Tibial nerve (tissue), 4 donors: ENCODE measurements at regions not wholly inside any gene's neighbourhood (a gene's known extent, or its start where the extent isn't known, plus 50 kb on each side); places are given as distances from the start of the nearest gene placed in this dataset.

ENCODE experiments used
- EP300 ChIP-seq, 2 donors: sonication (generic); formaldehyde crosslinking; IDR thresholded peaks; one replicate each; pipeline ENCODE4 v1.6.1; 2017; ENCODE audit warnings: antibody characterized with exemption in 2 of 2, mild to moderate bottlenecking in 1 of 2
- POLR2A ChIP-seq, 2 donors: fragments of 450-650 bp; IDR thresholded peaks; one replicate each; pipeline ENCODE4 v1.6.1; 2017; ENCODE audit warnings: antibody characterized with exemption in 2 of 2, mild to moderate bottlenecking in 2 of 2, moderate library complexity in 2 of 2
- TF ChIP-seq, protein P1 (sequence below), 5 experiments: fragments of 200-600 bp in 3 of 5; fragments of 450-650 bp in 2 of 5; sonication (generic) in 3 of 5; IDR thresholded peaks; one replicate each; pipeline ENCODE4 v1.5.1; 2016 to 2019; ENCODE audit warnings: antibody characterized with exemption in 5 of 5, mild to moderate bottlenecking in 3 of 5, moderate library complexity in 2 of 5

GRCh38 chr6:134602123-134602522, 284.2 kb upstream of the SGK1 start:
- TF ChIP-seq, protein P1, sequence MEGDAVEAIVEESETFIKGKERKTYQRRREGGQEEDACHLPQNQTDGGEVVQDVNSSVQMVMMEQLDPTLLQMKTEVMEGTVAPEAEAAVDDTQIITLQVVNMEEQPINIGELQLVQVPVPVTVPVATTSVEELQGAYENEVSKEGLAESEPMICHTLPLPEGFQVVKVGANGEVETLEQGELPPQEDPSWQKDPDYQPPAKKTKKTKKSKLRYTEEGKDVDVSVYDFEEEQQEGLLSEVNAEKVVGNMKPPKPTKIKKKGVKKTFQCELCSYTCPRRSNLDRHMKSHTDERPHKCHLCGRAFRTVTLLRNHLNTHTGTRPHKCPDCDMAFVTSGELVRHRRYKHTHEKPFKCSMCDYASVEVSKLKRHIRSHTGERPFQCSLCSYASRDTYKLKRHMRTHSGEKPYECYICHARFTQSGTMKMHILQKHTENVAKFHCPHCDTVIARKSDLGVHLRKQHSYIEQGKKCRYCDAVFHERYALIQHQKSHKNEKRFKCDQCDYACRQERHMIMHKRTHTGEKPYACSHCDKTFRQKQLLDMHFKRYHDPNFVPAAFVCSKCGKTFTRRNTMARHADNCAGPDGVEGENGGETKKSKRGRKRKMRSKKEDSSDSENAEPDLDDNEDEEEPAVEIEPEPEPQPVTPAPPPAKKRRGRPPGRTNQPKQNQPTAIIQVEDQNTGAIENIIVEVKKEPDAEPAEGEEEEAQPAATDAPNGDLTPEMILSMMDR (IDR thresholded peaks at IDR 0.05), result no peak
- no peak for TF ChIP-seq POLR2A (IDR thresholded peaks at IDR 0.05)
- no peak for TF ChIP-seq EP300 (IDR thresholded peaks at IDR 0.05)
